T-helper 2 cell (primary cell): ENCODE measurements at regions not wholly inside any gene's neighbourhood (a gene's known extent, or its start where the extent isn't known, plus 50 kb on each side); places are given as distances from the start of the nearest gene placed in this dataset.

Experiments used
- DNase-seq, 5 experiments: peaks; one replicate each; pipeline versions ENCODE4 v3.0.0 to v3.0.0-alpha.2; 2012 to 2022

DNA sequence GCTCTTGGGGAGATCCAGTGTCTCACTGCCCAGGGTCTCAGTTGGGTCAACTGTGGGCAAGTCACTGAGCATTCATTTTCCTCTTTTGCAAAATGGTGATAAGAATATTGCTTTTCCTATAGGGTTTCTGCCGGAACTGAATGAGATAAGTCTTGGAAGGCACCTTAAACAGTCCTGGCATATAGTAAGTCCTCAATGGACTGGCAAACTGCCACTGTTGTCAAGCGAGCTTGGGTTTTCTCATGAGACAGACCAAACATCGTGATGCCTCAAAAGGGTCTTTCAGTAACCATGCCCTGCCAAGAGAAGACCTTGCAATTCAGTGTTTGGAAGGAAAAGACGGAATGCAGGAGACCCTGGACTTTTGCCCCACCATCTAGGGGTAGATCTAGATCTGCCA, 251.5 kb downstream of the WDR11 start:
- no peak for DNase-seq

DNA sequence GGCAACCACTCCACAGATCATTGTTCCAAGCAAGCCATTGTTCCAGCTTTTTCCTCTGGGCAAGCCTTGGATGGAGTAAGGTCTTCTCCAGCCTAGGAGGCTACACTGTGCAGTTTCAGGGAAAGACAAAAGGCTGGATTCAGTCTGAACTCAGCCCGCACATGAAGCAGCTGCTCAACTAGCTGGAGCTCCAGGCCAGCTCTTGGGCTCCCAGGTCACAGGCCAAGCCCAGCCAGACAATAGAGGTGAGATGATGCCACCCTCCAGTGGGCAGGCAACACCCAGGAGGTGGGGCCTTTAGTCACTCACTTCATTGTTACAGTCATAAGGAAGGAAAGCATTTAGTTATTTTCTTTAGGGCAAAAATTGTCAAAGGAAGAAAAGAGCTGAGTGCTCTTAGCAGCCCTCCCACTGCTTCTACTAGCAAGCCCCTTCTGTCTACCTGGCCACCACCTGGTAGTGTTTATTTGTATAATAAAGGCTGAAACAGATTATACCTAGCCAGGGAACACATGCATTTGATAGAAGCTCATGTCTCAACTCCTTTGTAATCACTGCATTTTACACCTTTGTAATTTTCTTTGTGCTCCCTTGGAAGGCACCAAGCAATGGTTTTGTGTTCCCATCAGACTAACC, 253.4 kb downstream of the WDR11 start:
- DNase-seq = no peak

DNA sequence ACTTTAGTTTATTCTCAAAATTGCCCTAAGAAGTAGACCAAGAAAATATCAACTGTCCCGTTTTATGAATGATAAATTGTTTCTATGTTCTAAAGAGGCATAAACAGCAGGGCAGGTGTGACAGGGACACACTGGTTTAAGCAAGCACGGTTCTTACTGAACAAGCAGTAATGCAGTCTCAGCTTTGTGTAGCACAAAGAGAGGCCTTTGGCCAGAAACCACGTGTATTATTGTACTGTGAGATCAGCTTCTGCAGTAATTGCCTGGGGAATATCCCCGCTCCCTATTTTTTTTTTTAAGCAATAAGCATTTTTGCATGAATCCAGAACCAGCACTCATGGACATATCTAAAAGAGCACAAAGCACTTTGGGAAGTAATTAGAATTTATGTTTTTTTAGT, 255.4 kb downstream of the WDR11 start:
- no peak for DNase-seq

DNA sequence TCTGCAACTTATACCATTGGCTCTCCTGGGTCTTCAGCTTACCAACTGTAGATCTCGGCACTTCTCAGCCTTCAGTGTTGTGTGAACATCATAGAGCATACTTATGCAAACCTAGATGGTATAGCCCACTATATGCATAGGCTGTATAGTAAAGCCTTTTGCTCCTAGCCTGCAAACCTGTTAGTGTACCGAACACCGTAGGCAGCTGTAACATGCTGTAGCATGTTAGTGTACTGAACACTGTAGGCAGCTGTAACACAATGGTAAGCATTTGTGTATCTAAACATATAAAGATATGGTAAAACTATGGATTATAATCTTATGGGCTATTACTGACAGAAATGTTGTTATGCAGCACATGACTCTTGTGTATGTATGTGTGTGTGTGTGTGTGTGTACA, 256.9 kb downstream of the WDR11 start:
- no peak for DNase-seq

DNA sequence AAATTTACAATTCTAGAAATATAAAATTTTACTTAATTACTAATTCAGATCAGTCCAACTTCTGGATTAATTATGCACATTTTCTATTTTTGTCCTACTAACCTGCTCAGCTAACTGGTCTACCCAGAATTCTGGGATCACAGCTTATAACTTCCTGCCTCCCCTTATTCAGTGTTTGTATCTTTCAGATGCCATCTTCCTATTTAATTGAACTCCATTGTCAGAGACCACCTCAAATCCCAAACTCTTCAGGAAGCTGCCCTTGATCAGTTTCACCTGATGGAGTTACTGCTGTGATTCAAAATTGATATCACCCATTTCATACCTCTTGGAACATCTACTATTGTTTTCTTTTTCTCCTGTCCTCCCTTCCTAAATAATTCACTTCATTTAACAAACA, 259.2 kb downstream of the WDR11 start:
- no peak for DNase-seq

DNA sequence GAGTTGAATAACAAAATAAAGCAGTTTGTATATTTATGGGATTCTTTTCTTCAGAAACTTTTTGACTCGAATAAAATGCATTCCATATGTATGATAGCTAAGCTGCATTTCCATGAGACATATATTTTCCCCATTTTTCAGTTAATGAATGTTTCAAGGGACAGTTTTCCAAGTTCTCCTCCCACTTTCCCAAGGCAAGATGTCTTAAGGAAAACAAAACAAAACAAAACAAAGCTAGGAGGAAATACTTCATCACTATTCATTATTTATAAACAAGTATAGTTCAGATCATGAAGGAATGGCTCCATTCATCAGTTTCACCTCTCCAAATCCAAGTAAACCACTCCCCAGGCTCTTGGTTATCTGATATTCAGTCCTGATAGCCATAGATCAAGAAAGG, 261.0 kb downstream of the WDR11 start:
- DNase-seq = no peak

DNA sequence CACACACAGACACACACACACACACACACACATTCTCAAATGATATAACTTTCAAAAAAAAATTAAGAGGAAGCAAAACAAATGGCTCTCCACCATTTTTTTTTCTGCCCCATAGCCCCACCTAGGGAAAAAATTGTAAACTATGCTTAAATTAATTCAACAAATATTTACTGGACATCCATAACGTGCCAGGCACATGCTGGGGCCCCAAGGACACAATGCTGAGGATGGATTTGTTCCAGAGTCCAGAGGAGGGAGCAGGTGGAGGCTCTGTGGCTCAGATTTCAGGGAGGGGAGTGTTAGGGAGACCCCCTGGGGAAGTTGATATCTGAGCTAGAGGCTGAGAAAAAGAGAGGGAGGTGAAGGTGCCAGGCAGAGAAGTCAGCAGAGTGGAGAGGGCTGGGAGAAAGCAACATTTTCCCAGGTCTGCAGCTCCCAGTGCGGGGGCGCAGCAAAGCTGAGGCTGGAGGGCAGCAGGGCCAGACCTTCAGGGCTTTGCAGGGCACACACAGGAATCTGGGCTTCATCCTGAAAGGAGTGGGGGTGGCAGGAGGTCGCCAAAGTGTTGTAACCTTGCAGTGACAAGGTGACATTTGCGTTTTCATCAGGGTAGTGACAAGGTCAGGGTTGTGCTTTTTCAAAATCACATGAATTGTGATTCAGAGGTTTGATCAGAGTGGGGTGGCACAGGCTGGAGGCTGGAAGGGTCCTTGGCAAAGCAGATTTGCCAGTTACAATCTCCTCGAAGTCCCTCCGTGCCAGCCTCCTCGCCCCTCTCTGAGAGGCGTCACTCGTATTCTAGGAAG, 261.6 kb downstream of the WDR11 start:
- no peak for DNase-seq

DNA sequence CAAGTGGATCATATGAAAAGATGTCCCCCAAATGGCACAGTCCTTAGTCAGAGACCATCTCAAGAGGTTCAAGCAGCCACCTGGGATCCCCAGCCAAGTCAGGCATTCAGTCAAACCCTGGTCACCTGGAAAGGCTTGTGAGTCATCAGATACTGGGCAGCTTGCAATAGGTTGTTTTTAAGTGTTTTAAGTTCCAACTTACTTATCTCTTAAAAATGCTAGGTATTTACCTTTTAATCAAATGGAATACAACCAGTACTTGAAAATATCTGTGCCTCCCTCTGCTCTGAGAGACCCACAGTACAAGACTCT, 262.2 kb downstream of the WDR11 start:
- DNase-seq = no peak

DNA sequence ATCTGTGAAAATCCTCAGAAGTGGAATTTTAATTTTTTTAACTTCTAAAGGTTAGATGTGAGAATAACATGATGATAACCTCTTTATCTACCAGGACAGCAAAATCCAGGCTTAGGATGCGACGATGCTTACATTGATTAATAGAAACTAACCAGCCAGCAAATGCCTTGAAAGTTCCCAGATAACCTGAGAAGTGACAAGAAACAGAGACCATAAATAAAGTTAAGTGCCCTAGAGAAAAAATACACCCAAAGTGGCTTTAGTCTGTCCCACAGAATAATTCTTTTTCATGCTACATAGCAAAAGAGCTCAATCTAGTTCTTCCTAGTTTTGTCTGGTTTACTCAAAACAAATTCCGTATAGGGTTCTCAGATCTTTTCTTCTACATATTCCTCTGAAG, 262.7 kb downstream of the WDR11 start:
- DNase-seq = no peak

DNA sequence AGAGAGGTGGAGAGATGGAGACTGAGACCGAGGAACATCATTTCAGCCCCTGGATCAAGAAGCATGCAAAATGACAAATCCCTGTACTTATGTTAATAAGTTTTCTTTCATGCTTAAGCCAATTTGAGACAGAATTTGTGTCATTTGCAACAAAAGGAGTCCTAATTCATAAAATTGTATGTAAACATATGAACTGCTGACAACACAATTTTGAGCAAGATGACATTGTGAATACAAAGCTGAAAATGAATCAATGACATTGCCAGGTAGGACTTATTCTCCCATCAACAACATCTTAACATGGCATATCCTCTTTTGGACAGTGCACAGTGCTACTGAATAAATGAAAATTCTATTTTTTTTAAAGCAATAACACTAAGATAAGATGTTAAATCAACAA, 264.0 kb downstream of the WDR11 start:
- no peak for DNase-seq

DNA sequence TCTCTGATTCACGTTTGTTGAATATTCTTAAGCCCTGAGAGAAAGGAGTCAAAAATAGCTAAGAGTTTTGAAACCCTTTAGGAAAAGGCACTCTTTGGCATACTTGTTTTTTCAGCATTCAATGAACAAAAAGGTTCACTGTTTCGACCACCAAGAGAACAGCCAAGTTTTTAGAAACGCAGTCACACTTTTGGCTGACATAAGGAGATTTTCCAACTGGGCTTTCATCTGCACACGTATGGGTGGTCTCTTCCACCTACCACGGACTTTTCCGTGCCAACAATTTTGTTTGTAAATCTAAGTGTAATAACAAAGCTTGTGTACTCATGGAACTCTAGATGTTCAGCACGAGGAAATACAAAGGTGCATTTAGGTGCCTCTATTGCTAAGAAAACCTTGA, 270.3 kb downstream of the WDR11 start:
- DNase-seq = no peak

DNA sequence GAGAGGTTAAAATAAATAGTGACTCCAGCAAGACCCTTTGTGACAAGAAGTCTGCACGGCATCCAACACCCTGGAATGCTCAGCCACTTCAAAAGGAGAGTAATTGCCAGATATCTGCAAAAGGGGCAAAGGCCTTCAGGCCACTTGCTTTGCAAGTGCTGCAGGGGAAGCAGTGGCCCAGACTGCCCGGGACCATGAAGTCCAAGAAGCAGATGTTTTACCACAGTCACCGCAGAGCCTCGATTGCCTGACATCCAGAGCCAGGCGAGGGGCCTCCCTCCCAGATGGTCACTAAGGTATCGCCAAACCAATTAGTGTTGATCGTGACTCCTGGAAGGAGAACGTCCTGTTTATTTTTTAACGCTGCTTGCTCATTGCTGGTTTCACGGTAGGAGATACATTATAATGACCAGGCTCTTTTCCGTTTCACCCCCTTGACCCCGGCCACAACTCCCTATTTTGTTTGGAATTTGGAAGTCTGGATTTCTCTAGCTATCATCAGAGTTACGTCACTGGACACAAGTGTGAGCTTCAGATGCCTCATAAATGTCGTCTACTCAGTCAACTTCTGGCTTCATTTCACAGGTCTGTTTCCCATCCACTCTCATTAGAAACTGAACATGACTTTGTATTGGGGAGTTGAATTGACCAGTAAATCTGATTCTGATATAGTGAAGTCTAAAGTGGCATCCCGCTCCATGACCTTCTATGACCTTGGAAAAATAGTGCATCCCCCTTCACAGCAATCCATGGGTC, 276.2 kb downstream of the WDR11 start:
- no peak for DNase-seq

DNA sequence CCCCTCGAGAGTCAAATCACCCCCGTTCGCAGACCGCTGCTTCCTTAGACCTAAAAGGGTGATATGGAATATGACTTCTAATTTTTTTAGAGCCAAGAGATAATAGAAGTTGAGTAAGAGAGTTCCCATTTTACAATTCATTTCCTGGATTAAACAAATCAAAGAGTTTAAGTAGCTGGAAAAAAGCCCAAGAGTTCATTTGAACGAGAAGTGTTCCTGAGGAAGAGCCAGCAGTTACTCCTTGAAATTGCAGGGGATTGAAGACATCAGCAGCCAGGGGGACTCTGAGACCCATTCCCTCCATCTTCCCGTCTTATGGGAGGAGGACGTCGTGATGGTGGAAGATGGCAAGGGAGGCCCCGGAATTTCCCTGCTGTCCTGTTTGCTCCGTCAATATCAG, 277.0 kb downstream of the WDR11 start:
- no peak for DNase-seq

DNA sequence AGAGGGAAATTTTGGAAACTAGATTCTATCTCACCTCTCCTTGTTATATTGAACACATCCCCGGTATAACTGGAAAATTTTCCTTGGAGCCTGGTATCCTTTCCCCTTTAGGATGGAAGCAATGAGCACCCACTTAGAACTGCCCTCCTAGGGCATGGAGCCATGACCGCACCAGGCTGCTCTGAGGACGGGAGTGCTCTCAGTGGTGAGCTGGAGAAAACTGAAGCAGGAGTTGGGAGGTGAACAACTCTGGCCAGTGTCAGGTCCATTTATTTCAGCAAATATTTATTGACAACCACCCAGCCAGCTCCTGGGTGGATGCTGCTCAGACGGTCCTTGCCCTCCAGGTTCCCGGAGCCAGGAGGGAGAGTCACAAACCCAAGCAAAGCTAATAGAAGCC, 278.1 kb downstream of the WDR11 start:
- DNase-seq = no peak

DNA sequence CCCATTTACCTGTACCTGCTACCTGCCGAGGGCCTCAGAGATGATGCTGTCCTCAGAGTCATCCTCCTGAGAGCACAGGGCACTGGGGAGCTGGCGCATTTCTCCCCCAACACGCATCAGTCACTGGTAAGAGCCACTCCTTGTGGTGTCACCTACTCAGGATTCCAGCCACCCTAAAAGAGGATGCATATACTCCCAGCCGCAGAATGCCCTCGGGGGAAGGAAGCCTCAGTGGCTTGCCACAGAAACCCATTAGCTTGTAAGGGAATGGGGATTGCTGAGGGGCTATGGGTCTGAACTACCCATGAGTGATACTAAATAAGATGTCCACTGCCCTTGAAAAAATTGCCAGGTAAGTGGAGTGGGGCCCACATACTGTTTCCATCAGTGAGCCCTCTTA, 279.2 kb downstream of the WDR11 start:
- no peak for DNase-seq

DNA sequence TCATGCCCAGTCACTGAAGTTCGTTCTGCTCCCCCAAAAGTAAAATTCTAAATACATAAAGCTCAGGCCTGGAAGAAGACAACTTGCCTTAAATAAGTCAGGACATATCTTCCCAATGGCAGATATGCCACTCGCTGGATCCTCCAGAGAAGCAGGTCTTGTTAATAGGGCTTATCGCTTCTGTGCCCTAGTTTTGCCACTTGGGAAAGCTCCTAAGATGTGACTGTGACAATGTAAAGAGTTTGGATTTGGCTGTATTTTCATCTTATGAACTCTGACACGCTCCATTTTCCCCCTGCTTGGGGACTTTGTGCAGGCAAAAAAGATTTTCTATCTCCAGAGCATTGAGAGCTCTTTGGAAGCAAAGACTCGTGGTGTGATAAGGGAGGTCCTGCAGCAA, 279.9 kb downstream of the WDR11 start:
- no peak for DNase-seq

DNA sequence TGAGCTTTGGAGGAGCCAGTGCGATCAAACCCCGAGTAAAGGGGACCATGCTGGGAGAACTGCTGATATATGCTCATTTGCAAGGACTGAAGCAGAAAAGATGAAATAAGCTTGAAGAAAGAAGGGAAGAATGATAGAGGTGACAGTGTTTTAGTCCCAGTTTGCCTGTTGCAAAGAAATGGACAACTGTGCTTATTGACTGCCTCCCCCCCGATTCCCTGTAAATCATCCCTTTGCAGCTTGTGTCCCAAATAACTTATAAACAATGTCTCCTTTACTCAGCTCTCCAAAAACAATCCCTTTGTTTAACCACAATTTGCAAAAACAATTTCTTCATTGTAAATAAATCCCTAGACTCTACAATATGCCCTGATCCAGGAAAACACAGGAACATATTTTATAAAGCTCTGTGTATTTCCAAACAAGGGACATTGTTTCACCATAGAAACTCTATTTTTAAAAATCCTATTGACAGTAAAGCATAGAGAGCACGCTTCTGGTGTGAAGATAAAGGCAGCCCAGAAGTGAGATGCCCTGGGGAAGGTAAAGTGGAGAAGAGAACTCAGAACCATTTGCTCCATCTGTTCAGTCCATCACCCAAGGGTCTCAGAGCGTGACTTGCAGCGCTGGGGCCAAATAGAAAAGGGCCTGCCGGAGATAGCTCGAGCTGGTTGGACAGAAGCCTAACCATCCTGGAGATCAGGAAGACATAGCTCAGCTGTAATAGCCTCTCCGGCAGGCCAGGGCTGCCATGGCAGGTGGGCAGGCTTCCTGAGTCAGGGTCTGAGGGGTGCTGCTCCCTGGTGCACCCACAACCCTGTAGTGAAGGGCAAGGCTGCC, 280.5 kb downstream of the WDR11 start:
- no peak for DNase-seq

DNA sequence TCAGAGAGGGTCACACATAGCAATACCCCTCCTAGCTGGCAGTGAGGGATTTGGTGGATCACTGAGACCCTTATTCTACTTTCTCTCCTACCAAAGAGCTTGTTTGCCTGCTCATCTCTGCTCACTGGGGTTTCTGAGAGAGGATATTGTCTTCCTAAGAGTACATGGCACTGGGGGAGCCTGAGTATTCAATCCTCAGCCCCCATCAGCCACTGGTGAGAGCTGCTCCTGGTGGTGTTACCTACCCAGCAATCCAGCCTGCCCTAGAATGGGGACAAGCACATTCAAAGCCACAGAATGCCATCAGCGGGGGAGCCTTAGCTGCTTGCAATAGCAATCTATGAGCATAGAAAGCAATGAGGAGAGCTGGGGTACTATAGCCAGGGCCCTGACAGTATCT, 281.1 kb downstream of the WDR11 start:
- no peak for DNase-seq

DNA sequence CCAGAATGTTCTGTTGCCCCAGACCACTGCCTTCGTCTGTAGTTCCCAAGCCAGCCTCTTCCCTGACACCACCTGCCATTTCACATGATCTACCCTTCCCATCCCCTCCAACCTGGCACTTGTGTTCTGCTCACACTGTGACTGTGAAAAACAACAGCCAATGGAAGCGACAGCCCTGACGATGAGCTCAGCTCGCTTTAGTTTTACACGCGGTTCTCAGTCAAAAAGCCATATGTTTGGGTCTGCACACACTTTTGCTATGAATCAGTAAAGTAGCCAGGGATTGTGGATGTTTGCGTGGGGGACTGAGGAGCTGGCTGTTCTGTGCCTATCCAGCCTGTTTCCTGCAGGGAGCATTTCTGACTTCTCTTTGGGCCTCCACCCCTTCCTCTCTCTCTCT, 282.7 kb downstream of the WDR11 start:
- no peak for DNase-seq

DNA sequence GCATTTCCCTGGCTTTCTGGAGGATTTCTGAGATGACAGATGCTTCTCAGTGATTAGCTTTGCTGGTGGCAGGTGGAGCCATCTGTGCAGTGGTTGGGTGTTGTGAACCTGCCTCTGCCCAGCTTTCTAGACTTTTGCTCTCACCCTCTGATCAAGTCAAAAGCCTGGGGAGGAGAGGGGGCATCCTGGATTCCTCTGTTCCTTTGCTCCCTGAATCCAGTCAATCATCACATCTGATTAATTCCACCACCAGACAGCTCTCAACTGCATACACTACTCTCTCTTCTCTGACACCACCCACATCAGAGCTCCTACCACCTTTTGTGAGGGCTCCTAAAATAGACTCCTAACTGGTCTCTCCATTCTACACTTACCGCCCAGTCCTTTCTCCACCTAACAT, 283.5 kb downstream of the WDR11 start:
- DNase-seq = no peak

DNA sequence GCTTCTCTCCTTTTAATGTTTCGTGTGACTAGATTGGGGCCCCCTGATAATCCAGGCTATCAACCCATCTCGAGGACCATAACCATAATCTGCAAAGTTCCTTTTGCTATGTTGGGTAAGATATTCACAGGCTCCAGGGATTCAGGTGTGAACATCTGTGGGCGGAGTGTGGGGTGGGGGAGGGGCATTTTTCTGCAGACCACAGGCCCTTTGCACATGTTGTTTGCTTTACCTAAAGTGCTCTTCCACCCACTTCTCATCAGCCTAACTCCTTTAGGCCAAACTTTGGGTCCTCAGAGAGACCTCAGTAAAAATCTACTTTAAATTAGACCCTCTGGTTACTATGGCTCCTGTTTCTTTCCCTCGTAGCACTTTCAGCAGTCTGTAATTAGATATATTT, 284.4 kb downstream of the WDR11 start:
- DNase-seq = no peak

DNA sequence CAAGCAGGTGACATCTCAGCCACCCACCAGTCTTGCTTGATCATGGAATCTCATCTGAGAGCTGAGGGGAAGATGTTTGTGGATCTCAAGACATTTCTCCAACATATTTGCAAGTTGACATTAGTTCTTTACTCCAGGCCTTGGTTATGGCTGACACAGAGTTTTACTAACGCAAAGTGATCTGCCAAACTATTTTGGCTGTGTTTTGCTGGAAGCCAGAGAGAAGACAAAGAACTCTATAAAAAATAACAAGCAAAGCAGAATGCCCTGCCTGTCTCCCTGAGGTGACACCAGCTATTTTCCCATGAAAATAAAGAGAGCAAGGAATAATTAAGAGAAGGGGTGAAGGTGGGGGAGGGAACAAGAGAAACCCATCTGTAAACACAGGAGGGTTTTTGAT, 286.4 kb downstream of the WDR11 start:
- DNase-seq = no peak

DNA sequence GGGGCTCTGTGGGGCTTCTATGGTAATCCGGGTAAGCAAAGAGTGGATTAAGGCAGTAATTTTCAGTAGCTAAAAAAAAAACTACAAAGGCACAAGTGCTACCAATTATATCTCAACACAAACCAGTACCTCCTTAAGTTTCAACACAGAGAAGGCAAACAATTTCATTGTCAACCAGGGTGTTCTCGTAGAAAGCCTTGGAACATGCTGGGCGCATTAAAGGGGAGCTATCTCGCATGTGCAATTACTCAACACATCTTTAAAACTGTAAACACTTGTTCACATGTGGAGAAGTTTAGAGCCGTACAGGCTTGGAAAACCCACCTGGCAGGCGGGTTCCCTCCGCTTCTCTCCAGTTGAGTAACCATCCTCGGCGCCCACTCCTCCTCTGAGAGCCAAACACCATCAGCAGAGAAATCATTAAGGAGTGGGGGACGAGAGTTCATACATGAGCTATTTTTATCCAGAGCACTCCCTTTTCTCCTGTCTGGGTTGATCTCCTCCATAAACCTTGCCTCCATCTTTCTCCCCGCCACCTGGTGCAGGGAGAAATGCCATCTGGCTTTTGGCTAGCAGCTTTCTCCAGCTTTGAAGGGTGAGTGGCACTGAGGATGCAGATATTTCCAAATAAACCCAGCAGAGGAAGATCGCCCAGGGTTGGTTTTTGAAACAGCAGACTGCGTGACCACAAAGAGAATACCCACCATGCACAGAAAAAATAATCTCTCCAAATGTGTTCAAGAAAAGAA, 287.1 kb downstream of the WDR11 start:
- DNase-seq = no peak
